Keratinocyte (primary cell): ENCODE measurements at regions not wholly inside any gene's neighbourhood (a gene's known extent, or its start where the extent isn't known, plus 50 kb on each side); places are given as distances from the start of the nearest gene placed in this dataset.

Experiments
- DNase-seq: peaks from one replicate; pipeline ENCODE4 v3.0.0-alpha.2; 2011; ENCODE audit warnings: low read depth, missing footprints, low spot score
- FAIRE-seq: peaks from 2 replicates; lab custom pipeline; 2011; peaks lifted over from hg19 to GRCh38; lab: Jason Lieb, UNC
- H2AFZ ChIP-seq: 2 replicates; pipeline ENCODE4 v1.6.0; 2012; ENCODE audit warnings: low read length, control low read depth, inconsistent platforms; ENCODE audit not compliant: control insufficient read depth
- H3K27ac ChIP-seq: 2 replicates; pipeline ENCODE4 v1.5.1; 2011; ENCODE audit warnings: low read length; ENCODE audit not compliant: control insufficient read depth, insufficient read depth
- H3K27me3 ChIP-seq: 3 replicates; pipeline ENCODE4 v1.6.0; 2011; ENCODE audit warnings: low read length; ENCODE audit not compliant: control insufficient read depth, insufficient read depth; ENCODE audit errors: extremely low read depth
- H3K36me3 ChIP-seq, 2 experiments: 2 replicates in 1 of 2; 3 replicates in 1 of 2; pipeline ENCODE4 v1.5.1; 2011; ENCODE audit warnings: low read length in 2 of 2, mild to moderate bottlenecking in 1 of 2; ENCODE audit not compliant: control insufficient read depth in 2 of 2, insufficient read depth in 2 of 2; ENCODE audit errors: extremely low read depth in 1 of 2
- H3K4me1 ChIP-seq: 3 replicates; pipeline ENCODE4 v1.5.1; 2011; ENCODE audit warnings: low read length; ENCODE audit not compliant: control insufficient read depth, insufficient read depth; ENCODE audit errors: extremely low read depth
- H3K4me2 ChIP-seq: 3 replicates; pipeline ENCODE4 v1.6.0; 2011; ENCODE audit warnings: low read depth, low read length; ENCODE audit not compliant: control insufficient read depth, insufficient read depth; ENCODE audit errors: extremely low read depth
- H3K4me3 ChIP-seq, 3 experiments: fragments of 200-600 bp in 1 of 3; sonication (generic) in 1 of 3; 2 replicates in 2 of 3; 3 replicates in 1 of 3; pipeline ENCODE4 v1.5.1; 2011 to 2016; ENCODE audit warnings: low read length in 3 of 3, mild to moderate bottlenecking in 3 of 3, control low read depth in 2 of 3, inconsistent platforms in 1 of 3, low read depth in 1 of 3, mixed read lengths in 1 of 3, mixed run types in 1 of 3, moderate library complexity in 1 of 3; ENCODE audit not compliant: control insufficient read depth in 2 of 3, insufficient read depth in 2 of 3; ENCODE audit errors: extremely low read depth in 1 of 3
- H3K79me2 ChIP-seq: 2 replicates; pipeline ENCODE4 v1.6.0; 2012; ENCODE audit warnings: low read length; ENCODE audit not compliant: control insufficient read depth, insufficient read depth
- H3K9ac ChIP-seq: 3 replicates; pipeline ENCODE4 v1.6.0; 2011; ENCODE audit warnings: low read length; ENCODE audit not compliant: control insufficient read depth, insufficient read depth; ENCODE audit errors: extremely low read depth
- H3K9me1 ChIP-seq: 3 replicates; pipeline ENCODE4 v1.6.0; 2011; ENCODE audit warnings: low read length; ENCODE audit not compliant: control insufficient read depth, insufficient read depth; ENCODE audit errors: extremely low read depth
- H3K9me3 ChIP-seq: 2 replicates; pipeline ENCODE4 v1.5.1; 2012; ENCODE audit warnings: low read depth, low read length; ENCODE audit not compliant: control insufficient read depth
- H4K20me1 ChIP-seq: 3 replicates; pipeline ENCODE4 v1.6.0; 2011; ENCODE audit warnings: low read length; ENCODE audit not compliant: control insufficient read depth, insufficient read depth; ENCODE audit errors: extremely low read depth
- CTCF ChIP-seq, 3 experiments: IDR thresholded peaks in 1 of 3; conservative IDR thresholded peaks in 1 of 3; optimal IDR thresholded peaks in 1 of 3; 2 replicates in 2 of 3; 3 replicates in 1 of 3; pipeline versions ENCODE3 to v1.5.1; 2011; ENCODE audit warnings: low read length in 3 of 3, mild to moderate bottlenecking in 3 of 3, moderate library complexity in 2 of 3, control low read depth in 1 of 3, inconsistent platforms in 1 of 3; ENCODE audit not compliant: insufficient read depth in 2 of 3; ENCODE audit errors: extremely low read depth in 1 of 3
- EZH2 ChIP-seq: IDR thresholded peaks from one replicate; pipeline ENCODE4 v1.6.1; 2012; ENCODE audit warnings: inconsistent platforms, mild to moderate bottlenecking, low read length, moderate library complexity
- dilution Hi-C: fragments of 300-500 bp; cut with MboI; formaldehyde crosslinking; loops from one replicate; pipeline ENCODE4 v1.7.0; 2020; ENCODE audit warnings: low sequenced_read_pairs; ENCODE audit not compliant: extremely low pct_ligation_motif_present

GRCh38 chr16:80056324-80056723 lies 455.8 kb upstream of the MAF start:
- Histone ChIP-seq H3K79me2 (no peaks in the 10 kb centered on the region), H3K4me1 (peaks cover 13% of the 10 kb centered on the region), H3K4me3 (no peak overlapping the region), H3K4me2 (no peak overlapping the region), H3K9ac (no peak overlapping the region), H3K27ac (no peak overlapping the region), H4K20me1 (no peaks in the 10 kb centered on the region), H3K27me3 (no peaks in the 10 kb centered on the region), H3K9me3 (no peaks in the 10 kb centered on the region), H2AFZ (no peak overlapping the region), H3K36me3 (no peaks in the 10 kb centered on the region), H3K9me1 (no peaks in the 10 kb centered on the region)
- dilution Hi-C loops: no loop called here
- FAIRE-seq (no peak), DNase-seq (no peak)
- TF ChIP-seq CTCF (optimal IDR thresholded peaks at IDR 0.05 in 1 of 3, IDR thresholded peaks at IDR 0.05 in 1 of 3, conservative IDR thresholded peaks at IDR 0.05 in 1 of 3; ENCODE audit: extremely low read depth in 1 of 3, insufficient read depth in 2 of 3, low read length in 3 of 3) (no peak), EZH2 (no peak)

GRCh38 chr16:80055831-80056230 lies 455.3 kb upstream of the MAF start:
- no peaks in the 10 kb centered on the region for H3K79me2 ChIP-seq
- no peaks in the 10 kb centered on the region for H3K27me3 ChIP-seq
- no peak overlapping the region for H3K27ac ChIP-seq
- no peak overlapping the region for H2AFZ ChIP-seq
- FAIRE-seq (no peak), DNase-seq (no peak)
- H3K9ac ChIP-seq: no peak overlapping the region
- dilution Hi-C loops: no loop called here
- H3K4me2 ChIP-seq: no peak overlapping the region
- no peak overlapping the region for H3K4me3 ChIP-seq
- no peaks in the 10 kb centered on the region for H3K36me3 ChIP-seq
- H3K9me1 ChIP-seq: no peaks in the 10 kb centered on the region
- no peaks in the 10 kb centered on the region for H3K9me3 ChIP-seq
- H3K4me1 ChIP-seq: peaks cover 13% of the 10 kb centered on the region
- H4K20me1 ChIP-seq: no peaks in the 10 kb centered on the region
- TF ChIP-seq CTCF (optimal IDR thresholded peaks at IDR 0.05 in 1 of 3, IDR thresholded peaks at IDR 0.05 in 1 of 3, conservative IDR thresholded peaks at IDR 0.05 in 1 of 3; ENCODE audit: extremely low read depth in 1 of 3, insufficient read depth in 2 of 3, low read length in 3 of 3) (no peak), EZH2 (no peak)
